T-helper 2 cell treated with Interferon-gamma antibody and Interleukin-4, amounts not matched to agents 100 ng/mL and 5 ng/mL, for 36 hours (primary cell): ENCODE measurements at regions not wholly inside any gene's neighbourhood (a gene's known extent, or its start where the extent isn't known, plus 50 kb on each side); places are given as distances from the start of the nearest gene placed in this dataset.

Source experiments
- intact Hi-C: fragments of 100-400 bp; cut with micrococcal nuclease; formaldehyde crosslinking; loops from one replicate; pipeline ENCODE4 v1.15.1; 2023

DNA sequence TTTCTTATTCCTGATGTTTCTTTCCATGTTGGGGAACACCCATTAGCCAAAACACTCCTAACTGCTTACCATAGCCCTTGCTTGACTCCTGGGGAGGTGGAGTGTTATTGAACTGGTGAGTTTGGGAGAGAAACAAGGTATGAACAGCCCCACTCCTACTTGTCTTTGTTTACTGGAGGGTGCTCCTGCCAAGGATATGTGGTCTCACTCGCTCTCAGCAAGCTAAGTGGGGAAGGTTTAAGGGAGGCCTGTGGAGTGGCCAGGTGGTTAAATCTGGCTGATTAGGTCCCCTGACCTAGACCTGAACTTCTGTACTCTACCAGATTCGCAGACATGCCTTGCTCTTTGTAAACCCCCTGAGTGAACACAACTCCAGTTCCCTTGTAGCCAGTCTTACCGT is 300.1 kb downstream of the PTEN start:
- intact Hi-C loops, result no loop called here

DNA sequence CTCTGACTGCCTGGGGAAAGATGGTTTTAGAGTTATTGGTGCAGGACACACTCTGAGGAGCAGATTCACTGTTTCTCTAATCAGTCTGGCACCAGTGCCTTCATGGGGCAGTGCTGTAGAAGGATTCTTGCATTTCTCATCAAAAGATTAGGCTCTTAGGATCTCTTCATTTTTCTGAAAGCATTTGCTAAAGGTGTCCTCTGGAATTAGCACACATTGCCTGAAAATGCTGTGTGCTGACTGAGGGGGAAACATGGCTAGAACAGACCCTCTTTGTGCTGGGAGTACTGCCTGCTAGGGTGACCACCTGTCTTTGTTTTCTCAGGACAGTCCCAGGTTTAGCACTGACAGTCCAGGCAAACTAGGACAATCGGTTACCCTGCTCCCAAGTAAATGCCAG is 301.0 kb downstream of the PTEN start:
- intact Hi-C loops, result no loop called here

DNA sequence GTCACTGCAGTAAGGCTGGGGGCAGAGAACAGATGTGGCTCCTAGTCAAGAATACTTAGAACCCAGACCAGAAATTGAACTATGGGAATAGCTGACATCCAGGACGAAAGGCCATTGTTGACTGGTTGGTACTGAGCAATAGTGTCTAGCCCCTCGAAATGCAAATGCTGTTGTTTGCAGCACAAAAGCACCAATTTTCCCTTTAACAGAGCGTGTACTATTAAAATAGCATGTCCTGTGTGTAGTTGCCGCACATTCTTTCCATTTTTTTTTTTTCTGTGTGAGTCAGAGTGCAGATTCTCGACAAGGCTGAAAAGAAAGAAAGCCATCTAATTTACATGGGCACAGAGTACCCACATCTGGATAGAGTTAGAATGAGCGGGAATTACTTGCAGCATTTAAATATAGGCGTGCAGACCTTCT is 302.4 kb downstream of the PTEN start:
- intact Hi-C loops, result no loop called here

DNA sequence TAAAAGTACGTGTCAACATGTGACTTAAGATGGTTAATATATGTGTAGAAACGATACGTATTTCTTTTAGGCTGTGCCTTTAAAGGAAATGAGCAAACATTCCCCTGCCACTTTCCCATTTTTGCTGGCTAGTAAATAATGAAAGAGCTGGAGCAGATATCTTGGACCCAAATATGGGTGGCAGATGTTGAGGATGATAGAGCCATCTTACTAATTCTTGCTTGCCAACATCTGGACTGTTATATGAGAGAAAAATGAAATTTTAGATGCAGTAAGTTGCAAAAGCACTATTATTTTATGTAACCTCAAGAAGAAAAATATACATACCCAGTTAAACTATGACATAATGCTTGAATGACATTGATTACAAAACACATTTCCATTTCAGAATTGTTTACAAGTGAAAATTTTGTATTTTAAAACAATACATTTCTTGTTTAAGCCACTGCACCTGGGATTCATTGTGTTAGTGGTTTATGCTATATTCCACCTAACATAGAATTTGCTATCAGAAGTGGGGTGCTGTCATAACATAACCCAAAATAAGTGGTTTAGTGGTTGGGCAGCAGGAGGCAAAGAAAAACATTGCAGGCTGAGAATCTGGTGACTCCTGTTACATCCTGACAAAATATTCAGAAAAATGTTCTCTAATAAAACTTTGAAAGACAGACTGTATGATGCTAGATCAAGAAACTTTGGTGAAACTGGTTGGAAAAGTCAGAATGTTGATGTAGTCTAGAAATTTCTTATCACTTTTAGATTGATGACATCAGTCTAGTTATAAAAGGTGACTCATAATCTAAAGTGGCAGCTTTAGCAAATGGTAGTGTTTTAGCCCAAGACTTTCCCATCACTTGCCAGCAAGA is 305.0 kb downstream of the PTEN start:
- intact Hi-C loops, result no loop called here

DNA sequence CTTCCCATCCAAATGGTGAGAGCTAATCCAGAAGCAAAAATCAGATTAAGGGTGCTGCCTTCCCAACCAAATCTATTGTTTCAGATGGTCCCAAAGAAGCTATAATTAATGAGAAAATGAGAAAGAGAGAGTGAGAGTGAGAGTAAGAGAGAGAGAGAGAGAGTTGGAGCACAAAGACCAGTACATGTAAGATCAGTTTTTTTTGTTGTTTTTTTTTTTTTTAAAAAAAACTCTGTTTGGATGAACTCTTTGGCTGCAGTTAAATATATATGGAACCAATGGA is 305.6 kb downstream of the PTEN start:
- intact Hi-C loops, result no loop called here

DNA sequence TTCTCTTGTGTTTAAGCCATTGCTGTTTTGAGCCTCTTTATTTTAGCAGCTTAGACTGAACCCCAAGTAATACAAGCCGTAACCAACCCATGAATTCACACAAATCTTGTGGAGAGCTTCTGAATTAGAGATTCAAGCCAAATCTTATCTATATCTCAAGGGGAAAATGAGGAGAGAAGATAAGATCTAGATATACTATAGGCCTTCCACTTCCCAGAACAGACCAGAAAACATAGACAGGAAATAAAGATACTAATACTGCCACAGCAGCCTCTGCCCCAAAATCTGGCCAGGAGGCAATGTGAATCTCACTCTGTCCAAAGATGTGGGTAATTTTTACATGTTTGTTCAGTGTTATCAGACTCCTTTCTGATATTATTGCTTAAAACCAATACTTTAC is 307.2 kb downstream of the PTEN start:
- intact Hi-C loops, result loop anchor here (5.0 kb wide), 1 partner anchor 217 kb away; no protein-coding TSS in a partner anchor

DNA sequence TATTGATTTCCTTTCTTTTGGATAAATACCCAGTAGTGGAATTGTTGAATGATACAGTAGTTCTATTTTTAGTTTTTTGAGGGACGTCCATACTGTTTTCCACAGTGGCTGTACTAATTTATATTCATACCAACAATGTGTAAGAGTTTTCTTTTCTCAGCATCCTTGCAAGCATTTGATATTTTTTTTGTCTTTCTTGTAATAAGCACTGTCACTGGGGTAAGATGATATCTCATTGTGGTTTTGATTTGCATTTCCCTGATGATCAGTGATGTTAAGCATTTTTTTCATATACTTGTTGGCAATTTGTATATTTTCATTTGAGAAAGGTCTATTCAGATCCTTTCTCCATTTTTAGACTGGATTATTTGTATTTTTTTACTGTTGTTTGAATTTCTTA is 308.7 kb downstream of the PTEN start:
- intact Hi-C loops, result loop anchor here (5.0 kb wide), 1 partner anchor 215 kb away; no protein-coding TSS in a partner anchor

DNA sequence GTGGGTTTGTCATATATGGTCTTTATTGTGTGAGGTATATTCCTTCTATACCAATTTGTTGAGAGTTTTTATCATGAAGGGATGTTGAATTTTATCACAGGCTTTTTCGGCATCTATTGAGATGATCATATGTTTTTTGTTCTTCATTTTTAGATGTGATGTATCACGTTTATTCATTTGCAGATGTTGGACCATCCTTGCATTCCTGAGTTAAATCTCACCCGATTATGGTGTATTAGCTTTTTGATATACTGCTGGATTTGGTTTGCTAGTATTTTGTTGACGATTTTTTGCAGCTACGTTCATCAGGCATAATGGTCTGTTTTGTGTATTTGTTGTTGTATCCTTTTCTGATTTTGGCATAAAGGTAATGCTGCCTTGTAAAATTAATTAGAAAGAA is 311.0 kb downstream of the PTEN start:
- intact Hi-C loops, result loop anchor here (5.0 kb wide), 1 partner anchor 213 kb away; no protein-coding TSS in a partner anchor

DNA sequence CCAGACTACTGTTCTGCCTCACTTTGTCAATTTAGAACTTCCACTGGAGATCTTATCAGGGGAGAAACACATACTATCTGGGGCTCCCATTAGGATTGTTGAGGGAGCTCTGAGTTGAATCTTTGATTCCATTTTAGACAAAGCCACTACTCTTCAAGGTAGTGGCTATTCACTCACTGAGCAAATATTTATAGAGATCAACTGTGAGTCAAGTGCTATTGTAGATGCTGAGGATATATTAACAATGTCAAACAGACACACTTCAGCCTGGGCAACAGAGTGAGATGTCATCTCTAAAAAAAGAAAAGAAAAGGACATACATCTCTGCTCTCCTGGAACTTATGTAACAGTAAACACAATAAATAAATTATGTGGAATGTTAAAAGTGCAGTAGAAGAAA is 315.3 kb downstream of the PTEN start:
- intact Hi-C loops, result no loop called here

DNA sequence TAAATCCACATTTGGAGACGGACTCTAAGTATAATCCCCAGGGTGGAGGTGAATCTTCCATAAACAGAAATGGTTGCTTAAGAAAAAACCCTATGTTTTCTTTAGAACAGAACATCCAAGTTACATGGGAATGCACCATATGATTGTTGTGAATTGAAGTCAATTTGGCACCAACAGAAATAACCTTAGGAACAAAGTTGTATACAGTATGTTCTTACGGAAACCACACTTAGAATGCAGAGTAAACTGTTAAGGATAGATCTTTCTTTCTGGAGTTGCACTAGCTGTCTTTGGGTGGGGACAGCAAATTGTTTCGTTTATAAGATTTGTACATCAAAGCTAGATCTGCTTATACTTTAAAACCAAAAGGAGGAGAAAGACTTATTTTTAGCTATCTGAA is 316.4 kb downstream of the PTEN start:
- intact Hi-C loops, result no loop called here

DNA sequence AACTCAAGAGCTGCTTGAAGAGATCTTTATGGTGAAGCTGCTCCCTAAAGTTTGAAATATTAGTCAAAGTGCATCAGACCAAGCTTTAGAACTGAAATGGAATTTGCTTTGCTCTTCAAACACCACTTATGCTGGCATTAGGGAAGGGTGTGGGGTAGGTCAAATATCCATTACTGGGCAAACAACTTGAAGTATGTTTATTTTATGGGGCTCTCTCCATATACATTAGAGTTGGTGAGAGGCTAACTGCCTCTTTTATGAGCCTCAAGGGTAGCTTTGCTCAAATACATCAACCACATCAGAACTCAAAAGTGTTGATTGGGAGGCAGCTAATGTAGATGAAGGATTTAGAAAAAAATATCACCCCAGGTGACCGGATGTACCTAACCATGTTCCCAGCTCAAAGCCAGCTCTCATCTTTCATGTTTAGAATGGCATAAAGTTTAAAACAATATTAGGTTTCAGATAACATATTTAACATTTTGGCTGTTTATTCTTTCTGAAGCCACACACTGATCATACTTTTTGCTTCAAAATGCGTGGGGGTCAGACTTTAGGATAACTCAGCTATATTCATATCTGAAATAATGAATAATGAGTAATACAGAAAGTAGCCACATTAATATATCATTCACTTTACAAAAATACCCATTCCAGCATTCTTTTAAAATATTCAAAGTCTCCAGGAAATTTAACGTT is 318.6 kb downstream of the PTEN start:
- intact Hi-C loops, result no loop called here

DNA sequence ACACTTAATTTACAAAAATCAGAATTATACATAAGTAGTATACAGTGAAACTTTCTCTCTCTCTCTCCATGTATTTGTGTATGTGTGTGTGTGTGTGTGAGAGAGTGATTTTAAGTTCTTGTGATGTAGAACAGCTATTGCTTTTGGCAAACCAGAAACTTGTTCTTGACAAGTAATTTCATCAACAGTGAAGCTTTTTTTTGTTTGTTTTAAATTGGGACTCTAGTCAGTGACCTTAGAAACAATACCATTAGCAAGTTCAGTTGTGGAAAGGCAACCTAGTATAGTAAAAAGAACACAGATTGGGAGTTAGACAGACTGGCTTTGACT is 319.1 kb downstream of the PTEN start:
- intact Hi-C loops, result no loop called here

DNA sequence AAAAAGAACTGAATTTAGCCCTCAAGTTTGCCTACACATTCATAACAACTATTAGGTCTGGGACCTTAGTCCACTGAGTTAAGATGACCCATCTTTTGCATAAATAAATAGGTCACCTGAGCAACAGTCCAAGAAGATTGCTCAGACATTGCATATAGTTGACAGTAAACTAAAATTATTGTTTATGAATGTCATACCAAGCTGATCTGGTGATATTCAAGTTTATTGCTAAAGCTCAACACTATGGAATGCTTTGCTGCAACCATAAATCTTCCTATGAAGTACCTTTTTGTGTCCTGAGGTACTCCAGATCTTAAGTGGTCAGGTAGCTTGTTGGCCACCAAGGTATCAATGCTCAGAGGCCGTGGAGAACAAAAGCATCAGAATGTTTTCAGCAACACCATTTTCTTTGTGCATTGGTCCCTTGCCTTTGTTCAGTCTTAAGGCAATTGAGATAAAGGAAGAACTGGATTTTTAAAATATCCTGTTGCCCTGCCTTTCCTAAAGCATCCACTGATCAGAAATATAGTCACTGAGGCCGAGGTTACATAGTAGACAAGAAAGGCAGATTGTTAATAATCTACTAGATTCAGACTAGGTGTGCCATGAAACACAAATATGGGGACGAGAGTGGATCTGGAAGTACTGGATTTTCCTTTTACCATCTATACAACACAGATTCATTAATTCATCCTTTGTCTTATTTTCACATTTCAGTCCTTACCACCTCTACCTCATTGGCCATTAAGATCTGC is 321.3 kb downstream of the PTEN start:
- intact Hi-C loops, result no loop called here

DNA sequence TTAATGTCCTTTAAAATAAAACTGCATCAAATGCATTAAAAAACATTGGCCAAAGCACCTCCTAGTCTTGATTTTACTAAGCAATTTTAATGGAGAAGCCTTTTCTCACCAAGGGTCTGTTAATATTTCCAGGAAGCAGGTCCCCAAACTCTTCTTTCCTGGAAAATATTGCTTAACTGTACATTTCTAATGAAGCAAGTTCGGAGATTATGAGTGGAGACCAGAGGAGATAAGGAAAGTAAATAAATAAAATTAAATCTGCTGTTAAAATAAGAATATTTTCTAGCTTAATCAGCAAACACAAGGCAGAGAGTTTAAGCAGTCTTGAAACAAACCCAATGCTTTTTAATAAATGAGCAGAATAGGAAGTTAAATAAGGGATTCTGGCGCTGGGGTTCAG is 322.4 kb downstream of the PTEN start:
- intact Hi-C loops, result no loop called here

DNA sequence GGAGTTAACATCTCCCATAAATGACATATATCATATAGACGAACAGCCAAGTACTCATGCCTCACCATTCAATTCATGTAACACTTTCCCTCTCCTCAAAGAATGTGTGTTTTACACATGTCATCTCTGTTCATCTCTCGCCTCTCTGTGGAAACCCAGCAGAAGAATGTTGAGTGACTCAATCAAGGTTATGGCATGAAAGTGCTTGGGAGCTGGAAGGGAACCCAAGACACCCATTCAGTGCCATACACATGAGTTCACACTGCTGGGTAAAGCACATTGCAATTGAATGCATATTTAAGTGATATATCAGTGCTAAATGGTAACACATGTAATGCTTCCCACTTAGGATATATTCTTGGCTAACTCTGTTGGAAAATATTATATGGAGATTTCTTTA is 322.9 kb downstream of the PTEN start:
- intact Hi-C loops, result no loop called here

DNA sequence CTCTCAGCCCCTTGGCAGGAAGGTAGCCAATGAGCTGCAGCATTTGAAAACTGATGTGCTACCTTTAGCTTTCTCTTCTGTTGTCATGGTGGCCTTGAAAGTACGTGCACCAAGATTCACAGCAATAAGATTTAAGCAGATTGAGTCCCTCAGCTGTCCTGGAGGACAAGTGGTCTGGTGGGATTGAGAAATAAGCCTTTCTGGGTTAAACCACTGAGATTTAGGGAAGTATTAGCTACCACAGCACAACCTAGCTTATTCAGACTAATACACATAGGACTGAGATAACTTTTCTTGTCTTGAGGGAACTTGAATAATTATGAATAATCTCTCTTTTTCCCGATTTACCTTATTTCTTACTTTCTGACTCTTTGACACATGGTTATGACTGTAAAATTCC is 324.0 kb downstream of the PTEN start:
- intact Hi-C loops, result no loop called here

DNA sequence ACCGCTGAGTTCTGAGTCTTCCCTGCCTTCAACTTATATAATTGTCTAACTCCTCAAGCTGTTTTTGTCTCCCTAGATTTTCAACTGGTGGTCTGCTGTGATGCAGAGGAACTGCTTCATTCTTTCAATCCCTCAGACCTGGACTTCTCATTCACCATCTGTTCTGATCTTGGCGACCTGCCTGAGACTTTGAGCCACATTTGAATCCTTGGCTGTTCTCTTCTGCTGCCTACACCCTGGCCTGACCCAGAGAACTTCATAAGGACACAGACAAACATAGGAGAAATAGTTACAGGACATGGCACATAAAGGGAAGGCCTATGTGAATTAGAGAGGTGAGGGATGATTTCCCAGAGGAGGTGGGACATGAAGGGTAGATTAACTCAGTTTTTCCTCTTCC is 326.7 kb downstream of the PTEN start:
- intact Hi-C loops, result no loop called here

DNA sequence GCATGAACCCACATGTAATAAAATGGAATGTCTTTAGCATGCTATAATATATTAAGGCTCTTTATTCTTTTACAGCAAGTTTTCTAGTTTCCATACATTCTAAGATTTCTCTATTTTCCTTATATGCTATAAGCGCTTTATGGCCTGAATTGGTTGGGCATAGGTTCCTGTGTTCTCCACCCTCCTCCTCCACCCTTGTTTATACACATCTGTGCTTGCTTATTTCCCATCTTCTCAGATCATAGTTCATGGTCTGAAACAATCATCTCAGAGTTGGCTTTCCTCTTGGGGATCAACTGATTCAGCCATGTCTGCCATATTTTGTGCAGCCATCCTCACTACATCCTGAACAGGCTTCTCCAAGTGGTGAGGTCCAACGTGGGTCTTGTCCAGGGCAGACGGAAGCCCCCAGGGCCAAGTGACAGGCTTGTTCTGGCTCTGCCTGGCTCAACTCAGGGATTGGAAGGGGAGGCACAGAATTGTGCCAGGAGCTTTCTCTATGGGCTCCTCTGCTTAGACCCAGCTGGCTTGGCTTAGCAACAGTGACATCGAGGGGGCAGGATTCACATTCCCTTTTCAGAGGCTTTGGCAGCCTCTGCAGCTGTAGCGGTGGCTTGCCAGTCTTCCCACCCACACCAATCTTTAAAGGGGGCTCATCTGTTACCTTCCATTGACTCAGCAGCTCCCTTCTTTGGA is 327.3 kb downstream of the PTEN start:
- intact Hi-C loops, result no loop called here

DNA sequence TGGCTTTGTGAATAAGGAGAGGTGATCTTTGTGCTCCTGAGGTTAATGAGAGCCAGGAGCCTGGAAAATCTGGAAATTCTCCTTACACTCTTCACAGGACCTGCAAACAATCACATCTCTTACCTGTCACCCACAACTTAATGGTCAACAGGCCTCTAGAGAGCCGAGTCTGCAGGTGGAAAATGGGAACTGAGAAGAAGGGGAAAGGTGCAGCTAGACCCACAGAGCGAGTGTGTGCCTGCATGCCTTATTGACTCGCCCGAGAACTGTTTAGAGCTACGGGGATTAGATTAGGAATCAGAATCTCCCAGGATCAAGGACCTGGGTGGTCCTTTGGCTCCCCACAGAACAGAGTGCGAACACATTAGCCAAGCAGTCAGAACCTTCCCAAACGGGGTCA is 329.6 kb downstream of the PTEN start:
- intact Hi-C loops, result no loop called here

DNA sequence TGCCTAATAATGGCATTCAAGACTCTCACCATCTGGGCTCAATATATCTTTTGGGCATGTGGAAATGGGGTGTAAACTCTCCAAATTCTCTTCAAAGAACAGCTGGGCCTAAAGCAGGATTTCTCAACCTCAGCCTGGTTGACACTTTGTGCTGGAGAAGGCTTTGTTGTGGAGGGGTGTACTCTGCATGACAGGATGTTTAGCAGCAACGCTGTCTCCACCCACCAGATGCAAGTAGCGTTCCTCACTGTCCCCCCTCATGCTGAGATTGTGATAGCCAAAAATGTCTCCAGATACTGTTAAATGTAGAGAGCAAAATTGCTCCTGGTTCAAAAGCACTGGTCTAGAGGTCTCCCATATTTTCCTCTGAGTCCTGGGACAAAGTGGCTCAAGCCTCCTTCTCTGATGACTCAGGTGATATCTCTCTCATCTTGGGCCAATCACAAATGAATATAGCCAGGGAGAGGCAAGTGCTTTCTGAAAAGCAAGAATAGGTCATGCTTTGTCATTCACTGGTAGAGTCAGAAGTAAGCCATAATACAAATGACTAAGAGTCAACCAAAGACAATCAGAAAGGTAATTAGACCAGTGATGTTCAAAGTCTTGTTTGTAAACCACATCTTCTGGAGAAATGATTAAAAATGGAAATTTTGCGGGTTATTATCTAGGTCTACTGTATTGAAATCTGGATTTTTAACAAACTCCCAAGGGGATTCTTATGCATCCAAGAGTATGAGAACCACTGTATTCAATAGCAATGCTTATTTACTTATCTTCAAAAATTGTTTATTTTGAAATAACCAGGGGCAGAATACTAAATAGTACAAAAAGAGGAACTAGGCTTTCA is 330.8 kb downstream of the PTEN start:
- intact Hi-C loops, result no loop called here

DNA sequence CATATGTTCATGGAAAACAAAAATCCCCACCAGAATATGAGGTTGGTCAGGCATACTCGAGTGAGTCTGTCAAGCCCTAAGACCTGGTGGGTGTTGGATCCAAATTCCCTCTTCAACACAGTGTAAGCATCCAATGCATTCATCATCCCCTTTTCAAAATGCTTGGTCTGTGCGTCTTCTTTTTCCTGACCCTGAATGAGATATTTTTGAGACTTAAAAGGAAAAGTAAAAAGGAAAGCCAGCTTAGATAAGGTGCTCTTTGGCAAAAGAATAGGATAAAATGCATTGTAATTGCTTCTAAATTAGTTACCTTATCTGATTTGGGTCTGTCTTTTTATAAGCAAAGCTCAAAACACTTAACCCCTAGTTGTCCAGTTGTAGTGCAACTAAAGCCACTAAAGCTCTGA is 331.5 kb downstream of the PTEN start:
- intact Hi-C loops, result no loop called here
